Hippocampal formation (tissue), 2 donors: ENCODE measurements at regions not wholly inside any gene's neighbourhood (a gene's known extent, or its start where the extent isn't known, plus 50 kb on each side); places are given as distances from the start of the nearest gene placed in this dataset.

Source experiments
- DNase-seq, 2 donors: peaks; one replicate each; lab custom pipeline; 2025; lab: John Stamatoyannopoulos, UW

GRCh38 chr21:24895885-24896734, 711.2 kb downstream of the MRPL39 start:
- DNase-seq: no peak

DNA sequence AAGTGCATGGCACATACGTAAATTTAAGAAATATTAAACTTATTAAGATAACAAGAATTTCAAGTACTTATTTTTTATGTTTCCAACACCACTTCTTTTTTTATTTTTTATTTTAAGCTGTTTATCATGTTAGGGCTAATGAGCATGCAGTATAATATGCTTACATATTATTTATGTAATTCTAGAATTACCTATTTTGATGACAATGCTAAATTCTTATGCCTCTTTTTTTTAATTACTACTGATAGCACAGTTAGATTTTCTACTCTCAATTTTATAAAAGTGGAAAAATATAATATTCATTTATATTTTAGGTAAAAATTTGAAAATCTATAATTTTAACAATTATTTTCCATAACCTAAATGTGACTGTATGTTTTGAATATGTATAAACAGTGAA, 713.0 kb downstream of the MRPL39 start:
- DNase-seq: no peak

GRCh38 chr21:24890021-24890420, 717.3 kb downstream of the MRPL39 start:
- no peak for DNase-seq

GRCh38 chr21:24881506-24881905, 725.8 kb downstream of the MRPL39 start:
- no peak for DNase-seq

GRCh38 chr21:24870633-24871032, 736.6 kb downstream of the MRPL39 start:
- no peak for DNase-seq

DNA sequence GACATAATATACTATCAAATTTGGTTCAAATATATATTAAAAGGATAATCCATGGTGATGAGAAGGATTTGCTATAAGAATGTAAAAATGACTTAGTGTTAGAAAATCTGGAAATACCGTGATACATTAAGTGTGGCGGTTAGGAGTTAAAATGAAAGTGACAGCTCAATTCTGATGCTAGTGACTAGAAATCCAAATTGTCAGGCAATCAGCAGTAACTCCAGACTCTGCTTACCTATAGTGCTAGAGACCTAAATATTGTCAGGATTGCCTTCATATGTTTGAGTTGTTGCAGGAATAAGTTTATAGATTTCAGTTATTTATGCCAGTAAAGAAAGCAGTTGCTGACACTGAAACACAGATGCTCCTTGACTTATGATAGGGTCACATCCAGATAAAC, 737.4 kb downstream of the MRPL39 start:
- DNase-seq: no peak

DNA sequence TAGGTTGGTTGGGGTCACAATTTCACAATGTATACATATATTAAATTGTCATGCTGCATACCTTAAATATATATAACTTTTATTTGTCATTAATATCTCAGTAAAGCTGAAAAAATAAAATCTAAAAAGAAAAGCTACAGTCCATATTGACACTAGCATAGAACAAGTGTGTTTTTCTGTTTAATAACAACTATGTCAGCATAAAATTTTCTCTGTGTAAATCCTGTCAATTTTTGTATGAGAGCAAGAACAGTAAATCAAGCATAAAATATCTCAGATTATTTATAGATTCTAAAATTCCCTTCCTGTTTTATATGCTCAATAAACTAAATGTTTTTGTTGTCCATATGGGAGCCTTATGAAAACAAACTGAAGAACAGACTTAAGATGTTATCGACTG, 739.2 kb downstream of the MRPL39 start:
- DNase-seq: no peak

- DNase-seq: no peak
Measured at GRCh38 chr21:24861471-24861870, 745.8 kb downstream of the MRPL39 start.

- no peak for DNase-seq
Measured at GRCh38 chr21:24856326-24856725, 751.0 kb downstream of the MRPL39 start.

GRCh38 chr21:24852610-24853195, 754.6 kb downstream of the MRPL39 start:
- no peak for DNase-seq

- no peak for DNase-seq
Measured at GRCh38 chr21:24850121-24850520, 757.2 kb downstream of the MRPL39 start.

- no peak for DNase-seq
Measured at GRCh38 chr21:24844671-24845070, 762.6 kb downstream of the MRPL39 start.

DNA sequence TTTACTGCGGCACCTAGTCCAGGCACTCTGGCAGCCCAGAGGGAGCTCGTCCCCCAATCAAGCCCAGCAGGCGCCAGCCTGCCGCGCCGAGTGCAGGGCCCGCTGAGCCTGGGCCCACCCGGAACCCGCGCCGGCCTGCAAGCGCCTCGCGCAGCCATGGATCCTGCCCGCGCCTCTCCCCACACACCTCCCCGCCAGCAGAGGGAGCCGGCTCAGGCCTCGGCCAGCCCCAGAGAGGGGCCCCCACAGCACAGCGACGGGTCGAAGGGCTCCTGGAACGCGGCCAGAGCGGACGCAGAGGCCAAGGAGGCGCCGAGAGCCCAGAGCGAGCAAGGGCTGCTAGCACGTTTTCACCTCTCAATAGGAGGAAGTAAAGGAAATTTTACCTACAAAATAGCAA, 767.0 kb downstream of the MRPL39 start:
- no peak for DNase-seq

- no peak for DNase-seq
Measured at GRCh38 chr21:24832961-24833360, 774.3 kb downstream of the MRPL39 start.

GRCh38 chr21:24829397-24829796, 777.9 kb downstream of the MRPL39 start:
- no peak for DNase-seq

- DNase-seq: no peak
Measured at GRCh38 chr21:24826822-24827221, 780.5 kb downstream of the MRPL39 start.

GRCh38 chr21:24825348-24825747, 781.9 kb downstream of the MRPL39 start:
- DNase-seq: no peak

- DNase-seq: no peak
Measured at GRCh38 chr21:24824209-24824608, 783.1 kb downstream of the MRPL39 start.

DNA sequence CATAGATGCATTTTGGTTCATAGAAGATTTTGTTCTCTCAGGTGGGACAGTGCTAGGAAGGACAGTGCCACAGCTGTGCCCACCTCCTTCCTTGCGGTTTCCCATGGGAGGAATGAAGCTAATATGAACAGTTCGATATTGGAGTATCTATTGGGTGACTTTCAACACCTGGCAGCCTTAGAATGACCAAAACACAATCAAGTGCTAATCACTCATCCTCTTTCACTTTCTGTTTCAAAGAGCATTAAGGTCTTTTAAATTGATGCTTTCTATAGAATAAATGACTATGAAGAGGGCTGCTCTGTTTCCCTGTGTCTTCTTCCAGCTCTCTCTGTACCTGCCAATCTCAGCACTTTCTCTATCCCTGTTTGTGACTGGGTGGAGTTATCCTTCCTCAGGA, 784.0 kb downstream of the MRPL39 start:
- no peak for DNase-seq

GRCh38 chr21:24785033-24785432, 822.2 kb downstream of the MRPL39 start:
- DNase-seq: no peak

DNA sequence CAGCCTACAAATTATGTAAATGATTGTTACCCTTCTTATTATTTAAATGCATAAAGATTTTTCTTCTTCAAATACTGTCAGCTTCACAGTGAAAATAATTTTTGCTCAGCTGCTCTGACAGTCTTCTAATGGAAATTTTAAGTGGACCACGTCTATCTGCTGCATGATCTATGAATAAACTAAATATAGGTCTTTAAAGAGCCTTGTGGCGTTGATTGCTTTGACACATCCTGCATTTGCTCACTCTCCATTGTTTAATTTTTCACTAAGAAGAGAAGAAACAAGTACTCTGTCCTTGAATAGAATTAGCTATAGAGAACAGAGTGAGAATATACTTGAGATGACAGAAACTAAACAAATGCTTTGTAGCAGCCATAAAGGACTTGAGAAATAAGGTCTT, 826.1 kb downstream of the MRPL39 start:
- no peak for DNase-seq

DNA sequence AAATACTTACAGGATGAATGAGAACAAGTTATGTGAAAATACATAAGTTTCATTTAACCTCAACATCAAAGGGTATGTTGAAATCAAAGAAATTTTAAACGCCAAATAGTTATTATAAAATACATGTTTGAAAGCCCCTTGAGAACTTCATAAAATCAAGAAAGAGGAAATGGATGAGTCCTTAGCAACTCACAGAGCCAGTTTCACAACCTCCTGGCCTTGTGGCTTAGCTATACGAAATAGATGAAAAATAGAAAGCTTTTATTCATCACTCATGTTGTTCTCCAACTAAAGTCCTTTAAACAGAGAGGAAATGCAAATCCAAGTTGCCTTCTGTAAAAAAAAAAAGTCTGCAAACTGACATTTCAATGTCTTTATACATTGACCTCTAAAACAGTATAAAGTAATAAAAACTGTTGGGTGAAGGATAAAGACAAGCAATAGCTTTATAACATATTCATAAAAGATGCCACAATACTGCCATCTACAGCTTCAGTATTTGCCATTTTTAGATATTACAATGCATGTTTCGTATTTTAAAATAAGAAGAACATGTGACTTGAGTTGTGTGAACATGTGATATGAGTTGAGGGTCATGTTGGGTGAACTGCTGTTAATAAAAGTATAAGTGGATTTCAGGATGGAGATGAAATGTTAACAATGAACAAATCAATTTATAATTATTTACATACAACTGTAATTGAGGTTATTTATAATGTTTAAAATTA, 847.8 kb downstream of the MRPL39 start:
- DNase-seq: no peak

GRCh38 chr21:24738063-24738462, 869.2 kb downstream of the MRPL39 start:
- DNase-seq: no peak
